NCI-H510A treated with DMSO at 0.1 percent for 48 hours (cell line): ENCODE measurements at regions not wholly inside any gene's neighbourhood (a gene's known extent, or its start where the extent isn't known, plus 50 kb on each side); places are given as distances from the start of the nearest gene placed in this dataset.
"Not testable (repeated sequence)": the region's sequence is repeated elsewhere in the genome, so short reads cannot be mapped to it uniquely, and the experiment has no call there.

Source experiments
- DNase-seq: peaks from one replicate; lab custom pipeline; 2025; lab: John Stamatoyannopoulos, UW

DNA sequence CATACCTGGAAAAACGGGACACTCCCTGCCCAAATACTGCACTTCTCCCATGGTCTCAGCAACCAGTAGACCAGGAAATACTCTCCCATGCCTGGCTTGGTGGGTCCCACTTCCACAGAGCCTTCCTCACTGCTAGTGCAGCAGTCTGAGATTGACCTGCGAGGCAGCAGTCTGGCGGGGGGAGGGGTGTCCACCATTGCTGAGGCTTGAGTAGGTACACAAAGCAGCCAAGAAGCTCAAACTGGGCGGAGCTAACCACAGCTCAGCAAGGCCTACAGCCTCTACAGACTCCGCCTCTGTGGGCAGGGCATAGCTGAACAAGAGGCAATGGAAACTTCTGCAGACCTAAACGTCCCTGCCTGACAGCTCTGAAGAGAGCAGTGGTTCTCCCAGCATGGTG, 191.5 kb upstream of the FTMT start:
- DNase-seq: no peak

GRCh38 chr5:121665542-121665941, 186.1 kb upstream of the FTMT start:
- DNase-seq: not testable (repeated sequence)

- no peak for DNase-seq
These were observed 184.4 kb upstream of the FTMT start for GRCh38 chr5:121667292-121667691.

DNA sequence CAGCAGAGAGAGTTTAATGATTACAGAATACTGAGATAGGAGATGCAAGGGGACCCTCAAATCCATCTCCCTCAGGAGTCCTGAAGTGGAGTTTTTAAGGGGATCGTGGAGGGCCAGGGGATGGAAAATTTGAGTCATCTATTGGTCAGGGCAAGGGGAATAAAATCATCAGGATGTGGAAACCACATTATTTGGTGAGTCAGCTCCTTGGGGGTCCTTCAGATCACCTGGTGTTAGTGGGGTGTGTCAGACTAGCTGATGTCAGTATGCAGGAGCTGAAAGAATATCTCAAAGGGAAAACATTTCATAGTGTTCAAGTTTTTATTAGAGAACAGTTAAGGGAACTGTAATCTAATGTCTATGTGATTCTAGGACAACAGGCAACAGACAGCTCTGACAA, 183.0 kb upstream of the FTMT start:
- no peak for DNase-seq

GRCh38 chr5:121671624-121672023, 180.1 kb upstream of the FTMT start:
- no peak for DNase-seq

GRCh38 chr5:121675924-121676323, 175.8 kb upstream of the FTMT start:
- DNase-seq: no peak

GRCh38 chr5:121681229-121681855, 170.3 kb upstream of the FTMT start:
- no peak for DNase-seq

DNA sequence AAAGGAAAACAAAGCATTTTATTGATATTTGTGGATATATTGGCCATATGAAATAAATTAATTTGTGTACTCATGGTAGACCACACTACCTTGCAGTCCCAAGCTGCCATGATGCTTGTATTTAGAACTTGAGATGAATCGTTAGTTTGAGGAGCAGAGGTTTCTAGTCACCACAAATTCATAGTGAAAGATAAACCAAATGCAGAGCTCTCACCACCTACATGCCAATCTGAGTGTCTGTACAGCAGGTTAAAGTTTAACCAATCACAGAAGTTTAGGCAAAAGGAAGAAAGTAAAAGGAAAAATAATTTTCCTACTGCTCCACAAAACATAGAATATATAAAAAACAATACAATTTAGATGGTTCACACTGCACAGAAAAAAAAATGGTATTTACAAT, 163.6 kb upstream of the FTMT start:
- no peak for DNase-seq

DNA sequence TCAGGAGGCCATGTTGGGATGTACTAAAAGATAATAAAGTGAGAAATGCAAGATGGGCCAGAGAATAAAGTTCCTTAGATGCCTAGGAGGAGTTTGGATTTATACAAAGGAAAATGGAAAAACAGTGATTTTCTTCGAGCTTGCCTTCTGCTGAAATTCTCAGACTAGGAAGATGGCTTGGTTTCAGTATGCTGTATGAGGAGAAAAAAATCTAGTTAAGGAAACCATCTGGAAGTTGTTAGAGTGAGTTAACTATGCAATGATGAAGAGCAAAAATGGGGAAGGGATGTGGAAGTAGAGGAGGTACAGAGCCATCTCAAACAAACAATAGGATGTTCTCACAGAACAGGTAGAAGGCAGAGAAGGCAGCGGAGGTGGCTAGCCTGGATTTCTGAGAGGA, 162.9 kb upstream of the FTMT start:
- DNase-seq: no peak

DNA sequence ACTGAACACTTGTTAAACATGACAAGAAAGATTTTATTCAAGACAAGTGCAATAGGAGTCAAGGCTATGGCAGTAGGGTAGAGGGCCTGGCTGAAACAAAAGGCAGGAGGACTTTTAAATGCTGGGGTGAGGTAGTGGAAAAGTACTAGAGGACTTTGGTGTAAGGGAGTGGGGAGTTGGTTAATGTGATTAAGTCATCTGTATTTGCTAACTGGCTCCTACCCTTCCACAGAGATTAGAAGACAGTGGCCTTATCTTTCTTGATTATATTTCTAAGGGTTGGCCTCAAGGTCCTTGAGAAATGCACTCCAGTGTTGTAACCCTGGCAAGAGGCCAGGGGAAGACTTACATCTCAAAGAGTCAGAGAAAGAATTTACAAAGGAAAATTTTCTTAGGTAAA, 160.2 kb upstream of the FTMT start:
- DNase-seq: no peak

- no peak for DNase-seq
These were observed 159.5 kb upstream of the FTMT start for GRCh38 chr5:121692158-121692557.

GRCh38 chr5:121693864-121694263, 157.8 kb upstream of the FTMT start:
- DNase-seq: no peak

GRCh38 chr5:121695307-121695706, 156.4 kb upstream of the FTMT start:
- no peak for DNase-seq

- DNase-seq: no peak
These were observed 153.0 kb upstream of the FTMT start for GRCh38 chr5:121698690-121699089.

DNA sequence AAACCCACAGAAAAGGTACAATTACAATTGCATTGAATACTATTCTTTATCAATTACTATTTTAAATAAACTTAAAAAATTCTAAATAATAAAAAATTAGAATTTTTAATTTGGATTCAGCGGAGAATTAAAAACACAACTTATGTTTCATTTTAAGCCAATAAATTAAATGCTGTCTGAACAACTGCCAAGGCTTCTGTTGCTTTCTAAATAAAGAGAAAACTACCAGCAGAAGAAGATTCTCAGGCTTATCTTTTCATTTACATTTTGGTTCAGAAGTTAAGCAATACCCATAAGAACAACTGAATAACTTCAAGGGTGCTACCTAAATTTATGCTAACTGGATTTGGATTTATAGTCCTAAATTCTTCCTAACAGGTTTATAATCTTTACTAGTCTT, 150.0 kb upstream of the FTMT start:
- no peak for DNase-seq

DNA sequence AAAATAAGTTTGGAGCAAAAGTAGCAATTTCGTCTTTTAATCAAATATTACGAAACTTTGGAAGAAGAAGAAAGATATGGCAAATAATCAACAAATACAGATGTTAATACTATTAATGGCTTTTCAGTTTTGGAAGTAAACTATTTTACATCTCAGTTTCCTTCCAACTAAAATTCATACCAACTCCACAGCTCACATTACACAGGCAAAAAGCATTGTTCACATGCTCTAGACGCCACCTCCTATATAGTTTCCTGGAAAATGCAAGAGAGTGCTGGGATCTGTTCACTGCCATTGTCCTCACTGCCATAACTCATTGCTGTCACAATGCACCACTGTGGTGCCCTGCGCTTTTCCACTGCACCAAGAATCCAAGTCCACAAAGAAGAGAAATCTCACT, 149.0 kb upstream of the FTMT start:
- no peak for DNase-seq

- no peak for DNase-seq
These were observed 147.4 kb upstream of the FTMT start for GRCh38 chr5:121704291-121704690.

- no peak for DNase-seq
These were observed 145.0 kb upstream of the FTMT start for GRCh38 chr5:121706686-121707085.

DNA sequence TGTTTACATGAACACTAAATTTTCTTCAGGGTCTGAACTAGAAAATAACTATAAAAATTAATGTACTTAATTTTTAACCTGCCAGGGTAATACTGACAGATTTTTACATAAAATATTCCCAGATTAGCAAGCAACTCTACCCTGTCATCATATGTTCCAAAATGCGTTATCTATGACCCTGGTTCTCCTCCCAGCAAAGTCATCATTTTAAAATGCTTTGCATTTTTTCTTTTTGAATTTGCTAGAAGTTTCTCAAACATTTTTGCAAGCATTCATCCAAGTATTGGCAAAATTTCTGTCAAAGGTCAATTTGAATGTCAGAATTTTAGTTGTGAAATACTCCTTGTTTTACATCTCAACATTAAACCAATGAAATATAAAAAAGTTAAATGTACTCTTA, 144.5 kb upstream of the FTMT start:
- no peak for DNase-seq

DNA sequence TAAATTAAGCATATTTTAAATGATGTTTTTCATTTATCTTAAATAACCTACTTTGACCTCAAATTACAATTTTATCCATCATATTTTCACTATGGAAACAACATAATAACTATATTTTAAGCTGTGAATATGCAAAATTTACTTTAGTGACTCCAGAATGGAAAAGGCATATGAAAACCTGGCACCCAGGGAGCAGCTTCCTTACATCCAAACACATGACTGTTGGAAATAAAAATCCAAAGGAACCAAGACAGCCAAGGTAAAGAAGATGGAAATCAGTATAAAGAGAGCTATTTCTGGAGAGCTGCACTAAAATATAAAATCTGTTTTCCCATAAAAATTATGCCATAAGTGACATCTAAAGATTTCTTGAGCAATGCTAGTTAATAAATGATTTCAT, 140.3 kb upstream of the FTMT start:
- DNase-seq: no peak

DNA sequence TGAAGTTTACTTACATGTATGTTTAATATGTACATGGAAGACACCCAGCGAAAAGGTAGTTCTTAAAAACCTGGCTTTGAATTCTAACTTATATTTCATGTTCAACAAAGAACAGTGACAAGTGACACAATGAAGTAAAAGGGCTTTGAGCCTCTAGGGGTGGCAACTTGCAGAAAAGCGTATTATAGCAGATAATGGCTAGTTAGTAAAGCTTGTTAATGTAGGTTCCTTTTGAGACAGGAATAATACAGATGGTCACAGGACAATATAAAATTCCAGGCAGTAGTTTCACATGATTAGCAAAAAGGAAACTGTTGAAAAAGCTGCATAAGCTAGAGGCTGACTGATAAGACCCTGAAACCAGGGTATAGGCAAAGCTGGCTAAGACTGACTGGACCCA, 132.4 kb upstream of the FTMT start:
- no peak for DNase-seq

DNA sequence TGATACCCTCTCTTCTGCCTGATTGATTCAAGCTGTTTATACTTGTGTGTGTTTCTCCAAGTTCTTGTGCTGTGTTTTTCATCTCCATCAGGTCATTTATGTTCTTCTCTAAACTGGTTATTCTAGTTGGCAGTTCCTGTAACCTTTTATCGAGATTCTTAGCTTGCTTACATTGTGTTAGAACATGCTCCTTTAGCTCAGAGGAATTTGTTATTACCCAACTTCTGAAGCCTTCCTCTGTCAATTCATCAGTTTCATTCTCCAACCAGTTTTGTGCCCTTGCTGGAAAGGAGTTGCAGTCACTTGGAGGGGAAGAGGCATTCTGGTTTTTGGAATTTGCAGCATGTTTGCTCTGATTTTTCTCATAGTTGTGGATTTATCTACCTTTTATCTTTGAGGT, 126.2 kb upstream of the FTMT start:
- no peak for DNase-seq

DNA sequence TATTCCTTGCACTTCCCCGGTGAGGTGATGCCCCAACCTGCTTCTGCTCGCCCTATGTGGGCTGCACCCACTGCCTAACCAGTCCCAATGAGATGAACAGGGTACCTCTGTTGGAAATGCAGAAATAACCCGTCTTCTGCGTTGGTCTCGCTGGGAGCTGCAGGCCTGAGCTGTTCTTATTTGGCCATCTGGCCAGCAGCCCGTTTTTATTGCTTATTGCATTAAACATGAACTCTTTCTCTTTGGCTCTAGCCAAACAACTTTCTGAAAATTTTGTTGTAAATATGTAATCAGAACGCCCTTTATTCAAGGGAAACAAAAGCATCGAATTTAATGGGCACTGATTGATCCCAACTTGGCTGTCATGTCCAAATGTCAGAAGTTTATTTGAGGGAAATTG, 124.7 kb upstream of the FTMT start:
- no peak for DNase-seq

DNA sequence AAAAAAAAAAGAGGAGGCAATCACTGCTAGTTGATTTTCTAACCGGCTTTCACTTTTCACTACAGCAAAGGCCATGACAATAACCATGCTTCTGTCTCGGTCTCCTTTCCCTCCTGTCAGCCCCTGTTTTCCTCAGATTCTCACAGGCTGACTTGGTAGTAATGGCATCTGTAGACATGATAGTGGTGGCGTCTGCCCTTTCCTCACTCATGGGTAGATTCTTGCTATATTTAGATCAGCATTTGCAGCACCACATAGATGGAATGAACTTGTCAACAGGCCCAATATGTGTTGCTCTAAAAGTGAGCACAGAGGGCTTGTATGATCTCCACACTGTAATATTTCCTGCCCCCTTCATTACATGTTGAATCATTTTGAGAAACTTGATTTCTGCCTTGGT, 120.3 kb upstream of the FTMT start:
- no peak for DNase-seq

GRCh38 chr5:121735618-121736017, 116.1 kb upstream of the FTMT start:
- DNase-seq: no peak
